Stimulated activated CD4-positive, alpha-beta T cell treated with anti-CD3 and anti-CD28 coated beads, Interleukin-4, amount 100 ng/mL, for 1 hour (primary cell): ENCODE measurements at regions not wholly inside any gene's neighbourhood (a gene's known extent, or its start where the extent isn't known, plus 50 kb on each side); places are given as distances from the start of the nearest gene placed in this dataset.

Experiments
- DNase-seq: peaks from one replicate; pipeline ENCODE4 v3.0.0-alpha.2; 2020

- no peak for DNase-seq
Observed at GRCh38 chr2:104788742-104789455, 65.0 kb upstream of the POU3F3 start.

- DNase-seq, result no peak
Observed at GRCh38 chr2:104790100-104790811, 63.7 kb upstream of the POU3F3 start.

- no peak for DNase-seq
Observed at GRCh38 chr2:104790901-104791495, 62.9 kb upstream of the POU3F3 start.

GRCh38 chr2:104793966-104794365, 59.9 kb upstream of the POU3F3 start:
- no peak for DNase-seq

GRCh38 chr2:104794441-104794840, 59.5 kb upstream of the POU3F3 start:
- DNase-seq, result no peak
